GM23338 (cell line): ENCODE measurements at regions not wholly inside any gene's neighbourhood (a gene's known extent, or its start where the extent isn't known, plus 50 kb on each side); places are given as distances from the start of the nearest gene placed in this dataset.

Experiments
- CREB1 ChIP-seq: fragments of 250-450 bp; sonication (Bioruptor Pico); IDR thresholded peaks from 2 replicates; pipeline ENCODE4 v1.5.0; 2020; ENCODE audit warnings: low read depth, mild to moderate bottlenecking, moderate library complexity
- CTCF ChIP-seq, 2 experiments: fragments of 200-600 bp in 1 of 2; sonication (generic) in 1 of 2; conservative IDR thresholded peaks; 2 replicates each; pipeline versions ENCODE4 v1.5.1 to v1.6.1; 2016 to 2017; ENCODE audit warnings: antibody characterized with exemption in 2 of 2, low read depth in 2 of 2, mild to moderate bottlenecking in 2 of 2, moderate library complexity in 1 of 2
- EZH2 ChIP-seq: fragments of 200-600 bp; sonication (generic); IDR thresholded peaks from one replicate; pipeline ENCODE4 v1.8.0; 2017; ENCODE audit warnings: antibody characterized with exemption, mild to moderate bottlenecking, low read depth; ENCODE audit not compliant: unreplicated experiment
- EZH2phosphoT487 ChIP-seq: fragments of 200-600 bp; sonication (generic); IDR thresholded peaks from one replicate; pipeline ENCODE4 v1.8.1; 2018; ENCODE audit warnings: antibody characterized with exemption; ENCODE audit not compliant: unreplicated experiment
- POLR2AphosphoS5 ChIP-seq: IDR thresholded peaks from 2 replicates; pipeline ENCODE4 v1.6.1; 2016; ENCODE audit warnings: antibody characterized with exemption, low read depth
- REST ChIP-seq: IDR thresholded peaks from one replicate; pipeline ENCODE4 v1.6.1; 2018; ENCODE audit warnings: antibody characterized with exemption; ENCODE audit not compliant: unreplicated experiment

GRCh38 chr6:126103993-126104392, 117.7 kb downstream of the TRMT11 start:
- no peak for TF ChIP-seq POLR2AphosphoS5
- no peak for TF ChIP-seq CTCF (conservative IDR thresholded peaks at IDR 0.05; ENCODE audit: low read depth in 2 of 2)
- TF ChIP-seq CREB1 (CRISPR knock-in tag), result no peak
- TF ChIP-seq EZH2phosphoT487, result no peak
- no peak for TF ChIP-seq EZH2
- TF ChIP-seq REST, result no peak
